Chondrocyte (in vitro differentiated cells): ENCODE measurements at regions not wholly inside any gene's neighbourhood (a gene's known extent, or its start where the extent isn't known, plus 50 kb on each side); places are given as distances from the start of the nearest gene placed in this dataset.

Source experiments
- DNase-seq: peaks from one replicate; pipeline ENCODE4 v3.0.0; 2021; ENCODE audit warnings: mixed read lengths, low spot score
- H3K27ac Mint-ChIP-seq: one replicate; pipeline ENCODE4 v1.8.0; 2021; ENCODE audit warnings: mild to moderate bottlenecking, moderate library complexity, mixed read lengths; ENCODE audit not compliant: unreplicated experiment
- H3K27me3 Mint-ChIP-seq: 2 replicates; pipeline ENCODE4 v1.8.0; 2021; ENCODE audit warnings: low read depth, mixed read lengths
- H3K36me3 Mint-ChIP-seq: 2 replicates; pipeline ENCODE4 v1.8.0; 2021; ENCODE audit warnings: low read depth, mixed read lengths
- H3K4me1 Mint-ChIP-seq: 2 replicates; pipeline ENCODE4 v1.8.0; 2021; ENCODE audit warnings: low read depth, mild to moderate bottlenecking, mixed read lengths
- H3K4me3 Mint-ChIP-seq: one replicate; pipeline ENCODE4 v1.8.0; 2021; ENCODE audit warnings: mild to moderate bottlenecking, moderate library complexity, mixed read lengths; ENCODE audit not compliant: unreplicated experiment
- H3K9me3 Mint-ChIP-seq: 2 replicates; pipeline ENCODE4 v1.8.0; 2021; ENCODE audit warnings: low read depth, mixed read lengths
- CTCF ChIP-seq: fragments of 200-600 bp; sonication (generic); IDR thresholded peaks from 2 replicates; pipeline ENCODE4 v1.5.0; 2021; ENCODE audit warnings: antibody characterized with exemption, mild to moderate bottlenecking, moderate library complexity

- Mint-ChIP-seq H3K27ac (no peak overlapping the region), H3K36me3 (no peaks in the 10 kb centered on the region), H3K9me3 (no peaks in the 10 kb centered on the region), H3K4me1 (no peaks in the 10 kb centered on the region), H3K4me3 (no peak overlapping the region), H3K27me3 (peaks cover 50% of the 10 kb centered on the region)
- TF ChIP-seq CTCF = no peak
- DNase-seq = no peak
Observed at GRCh38 chr16:86041215-86041614, 142.3 kb downstream of the IRF8 start.

- TF ChIP-seq CTCF = no peak
- no peaks in the 10 kb centered on the region for H3K4me1 Mint-ChIP-seq
- no peaks in the 10 kb centered on the region for H3K36me3 Mint-ChIP-seq
- no peaks in the 10 kb centered on the region for H3K9me3 Mint-ChIP-seq
- no peak overlapping the region for H3K4me3 Mint-ChIP-seq
- peak; percentile 13 for DNase-seq
- H3K27me3 Mint-ChIP-seq = peaks cover 56% of the 10 kb centered on the region
- H3K27ac Mint-ChIP-seq = no peak overlapping the region
Observed at GRCh38 chr16:86041807-86042206, 142.8 kb downstream of the IRF8 start.

- Mint-ChIP-seq H3K4me1 (no peaks in the 10 kb centered on the region), H3K9me3 (no peaks in the 10 kb centered on the region), H3K27ac (no peak overlapping the region), H3K27me3 (peaks cover 61% of the 10 kb centered on the region), H3K4me3 (no peak overlapping the region), H3K36me3 (no peaks in the 10 kb centered on the region)
- peak; percentile 9 for DNase-seq
- TF ChIP-seq CTCF = no peak
Observed at GRCh38 chr16:86042393-86042792, 143.4 kb downstream of the IRF8 start.

GRCh38 chr16:86042996-86043725, 144.2 kb downstream of the IRF8 start:
- H3K27ac Mint-ChIP-seq = no peak overlapping the region
- H3K4me3 Mint-ChIP-seq = no peak overlapping the region
- no peaks in the 10 kb centered on the region for H3K36me3 Mint-ChIP-seq
- peaks cover 61% of the 10 kb centered on the region for H3K27me3 Mint-ChIP-seq
- no peaks in the 10 kb centered on the region for H3K4me1 Mint-ChIP-seq
- peak; percentile 64 for DNase-seq
- no peaks in the 10 kb centered on the region for H3K9me3 Mint-ChIP-seq
- no peak for TF ChIP-seq CTCF

- DNase-seq = peak; percentile 75
- peak; percentile 65 for TF ChIP-seq CTCF
Observed at GRCh38 chr16:86044241-86044671, 145.3 kb downstream of the IRF8 start.

More at GRCh38 chr16:86044241-86044671, 145.3 kb downstream of the IRF8 start:
- no peaks in the 10 kb centered on the region for H3K36me3 Mint-ChIP-seq
- no peak overlapping the region for H3K4me3 Mint-ChIP-seq
- no peak overlapping the region for H3K27ac Mint-ChIP-seq
- H3K9me3 Mint-ChIP-seq = no peaks in the 10 kb centered on the region
- peaks cover 64% of the 10 kb centered on the region for H3K27me3 Mint-ChIP-seq
- no peaks in the 10 kb centered on the region for H3K4me1 Mint-ChIP-seq
